ENCODE measurements at regions not wholly inside any gene's neighbourhood (a gene's known extent, or its start where the extent isn't known, plus 50 kb on each side); places are given as distances from the start of the nearest gene placed in this dataset.

DNA sequence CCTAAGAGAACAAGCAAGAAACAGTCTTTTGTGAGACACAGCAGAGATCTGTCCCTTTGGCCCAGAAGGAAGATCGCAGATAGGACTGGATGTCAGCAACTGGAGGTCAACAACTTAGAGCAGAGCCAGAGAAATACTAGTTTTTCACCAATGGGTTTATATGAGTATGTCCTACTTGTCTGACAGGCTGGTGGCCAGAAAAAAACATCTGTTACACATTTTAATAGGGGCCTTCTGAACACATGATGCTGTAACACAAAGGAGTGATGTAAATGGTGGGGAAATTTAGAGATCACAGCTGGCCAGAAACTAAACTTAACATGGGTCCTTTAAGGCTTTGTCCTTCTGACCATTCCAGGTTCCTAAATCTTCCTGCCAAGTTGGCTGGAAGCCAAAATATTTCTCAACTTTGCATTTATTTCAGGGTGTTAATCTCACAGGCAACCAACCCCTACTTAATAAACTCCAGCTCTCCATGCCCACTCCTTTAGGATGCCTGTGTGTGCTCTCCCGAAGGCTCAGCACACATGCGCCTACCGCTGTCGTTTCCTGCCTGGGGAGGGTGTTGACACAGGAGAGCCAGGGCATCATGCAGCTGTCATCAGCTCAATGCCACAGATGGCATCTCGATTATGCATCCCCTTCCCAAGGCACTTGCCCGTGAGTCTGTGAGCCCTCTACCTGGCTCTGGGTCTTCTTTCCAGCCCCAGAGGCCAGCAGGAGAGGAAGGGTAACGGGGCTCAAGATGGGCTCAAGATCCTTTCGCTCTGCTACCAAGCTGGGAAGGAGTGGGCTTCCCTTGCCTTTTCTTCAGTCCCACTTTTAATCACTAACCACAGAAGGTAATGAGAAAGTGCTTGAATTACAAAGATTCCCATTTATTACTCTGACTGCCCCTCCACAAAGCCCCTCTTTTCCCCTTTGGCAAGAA is 252.5 kb downstream of the ETAA1 start:
- H3K36me3 ChIP-seq (ENCODE audit: control insufficient read depth in 2 of 2, extremely low read depth in 1 of 2, insufficient read depth in 2 of 2, low read length in 2 of 2) = no peaks in the 10 kb centered on the region
- TF ChIP-seq GATA2 (IDR thresholded peaks at IDR 0.05; ENCODE audit: insufficient read depth, insufficient read length, low read depth, low read length) = no peak
- TF ChIP-seq, protein P1, sequence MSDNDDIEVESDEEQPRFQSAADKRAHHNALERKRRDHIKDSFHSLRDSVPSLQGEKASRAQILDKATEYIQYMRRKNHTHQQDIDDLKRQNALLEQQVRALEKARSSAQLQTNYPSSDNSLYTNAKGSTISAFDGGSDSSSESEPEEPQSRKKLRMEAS (IDR thresholded peaks at IDR 0.05; ENCODE audit: insufficient read depth, insufficient read length) = no peak
- no peak for TF ChIP-seq POLR2A (IDR thresholded peaks at IDR 0.05; ENCODE audit: low read depth, low read length)
- no peak for TF ChIP-seq FOS (IDR thresholded peaks at IDR 0.05; ENCODE audit: borderline replicate concordance, insufficient read depth, low read length)
- TF ChIP-seq JUN (IDR thresholded peaks at IDR 0.05; ENCODE audit: borderline replicate concordance, insufficient read depth, insufficient read length, low read depth) = no peak
- no peak for TF ChIP-seq POLR2AphosphoS5 (IDR thresholded peaks at IDR 0.05; ENCODE audit: insufficient read depth, low read depth, low read length)
- no peak for TF ChIP-seq MYC (IDR thresholded peaks at IDR 0.05; ENCODE audit: low read depth, low read length)
- TF ChIP-seq EZH2 (IDR thresholded peaks at IDR 0.05; ENCODE audit: borderline replicate concordance, low read depth, low read length, severe bottlenecking) = no peak
- TF ChIP-seq, protein P2, sequence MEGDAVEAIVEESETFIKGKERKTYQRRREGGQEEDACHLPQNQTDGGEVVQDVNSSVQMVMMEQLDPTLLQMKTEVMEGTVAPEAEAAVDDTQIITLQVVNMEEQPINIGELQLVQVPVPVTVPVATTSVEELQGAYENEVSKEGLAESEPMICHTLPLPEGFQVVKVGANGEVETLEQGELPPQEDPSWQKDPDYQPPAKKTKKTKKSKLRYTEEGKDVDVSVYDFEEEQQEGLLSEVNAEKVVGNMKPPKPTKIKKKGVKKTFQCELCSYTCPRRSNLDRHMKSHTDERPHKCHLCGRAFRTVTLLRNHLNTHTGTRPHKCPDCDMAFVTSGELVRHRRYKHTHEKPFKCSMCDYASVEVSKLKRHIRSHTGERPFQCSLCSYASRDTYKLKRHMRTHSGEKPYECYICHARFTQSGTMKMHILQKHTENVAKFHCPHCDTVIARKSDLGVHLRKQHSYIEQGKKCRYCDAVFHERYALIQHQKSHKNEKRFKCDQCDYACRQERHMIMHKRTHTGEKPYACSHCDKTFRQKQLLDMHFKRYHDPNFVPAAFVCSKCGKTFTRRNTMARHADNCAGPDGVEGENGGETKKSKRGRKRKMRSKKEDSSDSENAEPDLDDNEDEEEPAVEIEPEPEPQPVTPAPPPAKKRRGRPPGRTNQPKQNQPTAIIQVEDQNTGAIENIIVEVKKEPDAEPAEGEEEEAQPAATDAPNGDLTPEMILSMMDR (IDR thresholded peaks at IDR 0.05; ENCODE audit: extremely low read depth in 1 of 2, insufficient read depth in 1 of 2, low read depth in 1 of 2, low read length in 2 of 2) = no peak
- ChIA-PET POLR2A (no interaction called here), CTCF (interaction anchor here (1.6 to 1.8 kb wide), 2 partner anchors 191 to 434 kb away, joined by 18 to 19 read pairs; no protein-coding TSS in a partner anchor)
- H3K27ac ChIP-seq (ENCODE audit: insufficient read depth, low read depth, low read length) = no peak overlapping the region
- H3K79me2 ChIP-seq (ENCODE audit: control insufficient read depth, insufficient read depth, low read length) = no peaks in the 10 kb centered on the region
- no peaks in the 10 kb centered on the region for H3K9me1 ChIP-seq (replicated peaks; ENCODE audit: control insufficient read depth, extremely low read depth, insufficient read depth, low read length)
- intact Hi-C loops (cut with micrococcal nuclease) (loop anchor here (2.0 to 10.0 kb wide), 4 partner anchors 173 to 1217 kb away; no protein-coding TSS in a partner anchor), dilution Hi-C loops (cut with MboI; ENCODE audit: extremely low pct_ligation_motif_present, low sequenced_read_pairs) (no loop called here)
- no peak overlapping the region for H3K4me3 ChIP-seq (replicated peaks in 1 of 3; ENCODE audit: insufficient read depth in 1 of 3, low read depth in 1 of 3, low read length in 3 of 3)
- H4K20me1 ChIP-seq (replicated peaks; ENCODE audit: control insufficient read depth, extremely low read depth, insufficient read depth, low read length) = no peaks in the 10 kb centered on the region
- no peaks in the 10 kb centered on the region for H3K27me3 ChIP-seq (ENCODE audit: control insufficient read depth in 2 of 2, insufficient read depth in 2 of 2, low read length in 2 of 2)
- no TSS peak for BruUV-seq (replicated peaks)
- no peak overlapping the region for H3K4me2 ChIP-seq (ENCODE audit: insufficient read depth, low read length)
- DNase-seq (ENCODE audit: low read depth, low spot score) (peak; percentile 5), FAIRE-seq (no peak)
- no peak overlapping the region for H2AFZ ChIP-seq (ENCODE audit: low read depth, low read length)
- H3K4me1 ChIP-seq (ENCODE audit: control insufficient read depth, extremely low read depth, insufficient read depth, low read length) = no peaks in the 10 kb centered on the region
- H3K9me3 ChIP-seq (replicated peaks; ENCODE audit: control insufficient read depth, insufficient read depth, low read length) = no peaks in the 10 kb centered on the region
- no peak overlapping the region for H3K9ac ChIP-seq (replicated peaks; ENCODE audit: extremely low read depth, insufficient read depth, low read length)
